RWPE2 (cell line): ENCODE measurements at regions not wholly inside any gene's neighbourhood (a gene's known extent, or its start where the extent isn't known, plus 50 kb on each side); places are given as distances from the start of the nearest gene placed in this dataset.

ENCODE experiments used
- ATAC-seq: fragments of 200-7000 bp; cut with Tn5 transposase; 3 replicates; pipeline ENCODE4 v1.9.1; 2021; ENCODE audit warnings: low read depth
- DNase-seq: peaks from one replicate; pipeline ENCODE4 v3.0.0-alpha.2; 2020; ENCODE audit warnings: low spot score
- H3K27ac ChIP-seq: fragments of 450-650 bp; 2 replicates; pipeline ENCODE4 v1.5.1; 2017; ENCODE audit warnings: mild to moderate bottlenecking; ENCODE audit not compliant: poor library complexity, severe bottlenecking
- H3K27me3 ChIP-seq: fragments of 250-450 bp; sonication (Bioruptor Pico); 2 replicates; pipeline ENCODE4 v1.5.1; 2021; ENCODE audit warnings: mild to moderate bottlenecking, moderate library complexity; ENCODE audit not compliant: insufficient read depth, poor library complexity, severe bottlenecking
- H3K36me3 ChIP-seq: fragments of 250-450 bp; sonication (Bioruptor Pico); 2 replicates; pipeline ENCODE4 v1.5.1; 2020; ENCODE audit warnings: low read depth, mild to moderate bottlenecking, moderate library complexity
- H3K4me1 ChIP-seq: fragments of 250-450 bp; sonication (Bioruptor Pico); 2 replicates; pipeline ENCODE4 v1.5.1; 2021; ENCODE audit warnings: mild to moderate bottlenecking, moderate library complexity; ENCODE audit not compliant: insufficient read depth, poor library complexity, severe bottlenecking
- H3K4me3 ChIP-seq: fragments of 250-450 bp; sonication (Bioruptor Pico); 2 replicates; pipeline ENCODE4 v1.5.1; 2021; ENCODE audit warnings: mild to moderate bottlenecking, moderate library complexity; ENCODE audit not compliant: severe bottlenecking
- H3K9me3 ChIP-seq: fragments of 250-450 bp; sonication (Bioruptor Pico); 2 replicates; pipeline ENCODE4 v1.5.1; 2021; ENCODE audit warnings: mild to moderate bottlenecking, moderate library complexity; ENCODE audit not compliant: severe bottlenecking
- TF ChIP-seq, protein P1 (sequence below): fragments of 450-650 bp; IDR thresholded peaks from one replicate; pipeline ENCODE4 v1.5.1; 2017; ENCODE audit warnings: mild to moderate bottlenecking, moderate library complexity; ENCODE audit not compliant: poor library complexity, severe bottlenecking

DNA sequence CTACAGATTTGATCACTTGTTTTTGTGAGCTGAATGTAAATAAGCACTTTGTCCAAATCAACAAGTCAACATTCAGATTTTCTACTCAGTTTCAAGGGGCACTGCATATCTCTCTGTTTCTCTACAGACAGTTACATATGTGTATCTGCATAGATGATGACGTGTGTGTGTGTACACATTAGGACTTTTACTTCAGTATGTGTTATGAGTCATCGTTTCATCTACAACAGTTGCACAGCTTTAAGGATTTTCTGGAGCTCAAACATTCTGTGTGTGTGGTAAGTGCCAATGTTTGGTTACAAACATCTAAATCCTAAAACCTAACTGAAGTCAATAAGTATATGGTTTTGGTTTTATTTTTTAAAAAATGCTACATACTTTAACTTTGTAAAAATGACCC, 494.5 kb upstream of the PBX1 start:
- Histone ChIP-seq H3K4me3 (no peak overlapping the region), H3K27ac (no peak overlapping the region), H3K27me3 (no peaks in the 10 kb centered on the region), H3K4me1 (no peaks in the 10 kb centered on the region), H3K36me3 (no peaks in the 10 kb centered on the region), H3K9me3 (no peaks in the 10 kb centered on the region)
- DNase-seq (no peak), ATAC-seq (no peak)
- TF ChIP-seq, protein P1, sequence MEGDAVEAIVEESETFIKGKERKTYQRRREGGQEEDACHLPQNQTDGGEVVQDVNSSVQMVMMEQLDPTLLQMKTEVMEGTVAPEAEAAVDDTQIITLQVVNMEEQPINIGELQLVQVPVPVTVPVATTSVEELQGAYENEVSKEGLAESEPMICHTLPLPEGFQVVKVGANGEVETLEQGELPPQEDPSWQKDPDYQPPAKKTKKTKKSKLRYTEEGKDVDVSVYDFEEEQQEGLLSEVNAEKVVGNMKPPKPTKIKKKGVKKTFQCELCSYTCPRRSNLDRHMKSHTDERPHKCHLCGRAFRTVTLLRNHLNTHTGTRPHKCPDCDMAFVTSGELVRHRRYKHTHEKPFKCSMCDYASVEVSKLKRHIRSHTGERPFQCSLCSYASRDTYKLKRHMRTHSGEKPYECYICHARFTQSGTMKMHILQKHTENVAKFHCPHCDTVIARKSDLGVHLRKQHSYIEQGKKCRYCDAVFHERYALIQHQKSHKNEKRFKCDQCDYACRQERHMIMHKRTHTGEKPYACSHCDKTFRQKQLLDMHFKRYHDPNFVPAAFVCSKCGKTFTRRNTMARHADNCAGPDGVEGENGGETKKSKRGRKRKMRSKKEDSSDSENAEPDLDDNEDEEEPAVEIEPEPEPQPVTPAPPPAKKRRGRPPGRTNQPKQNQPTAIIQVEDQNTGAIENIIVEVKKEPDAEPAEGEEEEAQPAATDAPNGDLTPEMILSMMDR, result no peak

- no peaks in the 10 kb centered on the region for H3K36me3 ChIP-seq
- ATAC-seq (no peak), DNase-seq (no peak)
- TF ChIP-seq, protein P1, result no peak
- no peak overlapping the region for H3K4me3 ChIP-seq
- no peaks in the 10 kb centered on the region for H3K27me3 ChIP-seq
- no peaks in the 10 kb centered on the region for H3K4me1 ChIP-seq
- no peak overlapping the region for H3K27ac ChIP-seq
- H3K9me3 ChIP-seq, result peaks cover 6% of the 10 kb centered on the region
Measured at GRCh38 chr1:164071288-164071687, 487.7 kb upstream of the PBX1 start.

DNA sequence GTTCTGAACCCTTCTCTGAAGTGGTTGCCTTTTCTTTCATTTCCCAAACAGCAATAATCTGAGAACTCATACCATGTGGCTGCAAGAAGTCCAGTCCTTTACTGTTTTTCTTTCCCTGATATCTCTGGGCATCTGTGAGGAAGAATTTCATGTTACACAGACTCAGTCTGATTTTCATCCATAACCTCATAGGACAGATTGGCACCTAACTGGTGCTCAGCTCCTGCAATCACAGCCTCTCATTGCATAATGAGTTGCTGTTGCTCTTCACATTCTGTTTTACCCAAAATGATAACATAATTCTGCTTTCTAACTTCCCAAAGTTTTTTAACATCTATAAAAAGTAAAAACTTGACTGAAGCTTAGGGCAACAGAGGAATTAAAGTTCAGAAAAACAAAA, 472.2 kb upstream of the PBX1 start:
- Histone ChIP-seq H3K4me3 (no peak overlapping the region), H3K36me3 (no peaks in the 10 kb centered on the region), H3K9me3 (no peaks in the 10 kb centered on the region), H3K27me3 (no peaks in the 10 kb centered on the region), H3K27ac (no peak overlapping the region), H3K4me1 (no peaks in the 10 kb centered on the region)
- no peak for DNase-seq
- TF ChIP-seq, protein P1, result no peak
- ATAC-seq, result no peak

- Histone ChIP-seq H3K9me3 (no peaks in the 10 kb centered on the region), H3K27ac (no peak overlapping the region), H3K4me3 (no peak overlapping the region), H3K4me1 (no peaks in the 10 kb centered on the region), H3K27me3 (no peaks in the 10 kb centered on the region), H3K36me3 (no peaks in the 10 kb centered on the region)
- DNase-seq, result no peak
- TF ChIP-seq, protein P1, result no peak
- ATAC-seq, result no peak
Measured at GRCh38 chr1:164087906-164088453, 471.0 kb upstream of the PBX1 start.

DNA sequence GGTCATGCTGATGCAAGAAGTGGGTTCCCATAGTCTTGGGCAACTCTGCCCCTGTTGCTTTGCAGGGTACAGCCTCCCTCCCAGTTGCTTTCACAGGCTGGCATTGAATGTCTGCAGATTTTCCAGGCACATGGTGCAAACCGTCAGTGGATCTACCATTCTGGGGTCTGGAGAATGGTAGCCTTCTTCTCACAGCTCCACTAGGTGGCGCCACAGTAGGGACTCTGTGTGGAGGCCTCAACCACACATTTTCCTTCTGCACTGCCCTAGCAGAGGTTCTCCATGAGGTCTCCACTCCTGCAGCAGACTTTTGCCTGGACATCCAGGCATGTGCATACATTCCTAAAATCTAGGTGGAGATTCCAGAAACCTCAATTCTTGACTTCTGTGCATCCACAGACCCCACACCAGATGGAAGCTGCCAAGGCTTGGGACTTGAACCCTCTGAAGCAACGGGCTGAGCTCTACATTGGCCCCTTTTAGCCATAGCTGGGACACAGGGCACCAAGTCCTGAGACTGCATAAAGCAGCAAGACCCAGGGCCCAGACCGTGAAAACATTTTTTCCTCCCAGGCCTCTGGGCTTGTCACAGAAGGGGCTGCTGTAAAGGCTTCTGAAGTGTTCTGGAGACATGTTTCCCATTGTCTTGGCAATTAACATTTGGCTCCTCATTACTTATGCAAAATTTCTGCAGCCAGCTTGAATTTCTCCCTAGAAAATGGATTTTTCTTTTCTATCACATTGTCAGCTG, 466.2 kb upstream of the PBX1 start:
- TF ChIP-seq, protein P1, result no peak
- no peaks in the 10 kb centered on the region for H3K9me3 ChIP-seq
- no peak for DNase-seq
- no peaks in the 10 kb centered on the region for H3K36me3 ChIP-seq
- no peak overlapping the region for H3K27ac ChIP-seq
- H3K27me3 ChIP-seq, result no peaks in the 10 kb centered on the region
- no peak overlapping the region for H3K4me3 ChIP-seq
- ATAC-seq, result no peak
- no peaks in the 10 kb centered on the region for H3K4me1 ChIP-seq
